H9 (cell line): ENCODE measurements at regions not wholly inside any gene's neighbourhood (a gene's known extent, or its start where the extent isn't known, plus 50 kb on each side); places are given as distances from the start of the nearest gene placed in this dataset.

Source experiments
- DNase-seq: peaks from one replicate; pipeline ENCODE4 v3.0.0-alpha.2; 2017
- H2AFZ ChIP-seq: one replicate; pipeline ENCODE4 v1.6.1; 2013; ENCODE audit warnings: mild to moderate bottlenecking, low read length, control low read depth, moderate library complexity
- H2AK5ac ChIP-seq: 2 replicates; pipeline ENCODE4 v1.6.1; 2013; ENCODE audit warnings: low read length, control low read depth, mixed read lengths; ENCODE audit not compliant: insufficient read length
- H2BK120ac ChIP-seq: one replicate; pipeline ENCODE4 v1.6.1; 2013; ENCODE audit warnings: low read depth, mild to moderate bottlenecking, low read length, control low read depth, inconsistent platforms; ENCODE audit not compliant: poor library complexity, severe bottlenecking
- H2BK12ac ChIP-seq: 2 replicates; pipeline ENCODE4 v1.6.1; 2013; ENCODE audit warnings: low read length, control low read depth, mixed read lengths, low read depth; ENCODE audit not compliant: insufficient read length
- H2BK15ac ChIP-seq: 2 replicates; pipeline ENCODE4 v1.6.1; 2013; ENCODE audit warnings: low read depth, low read length, control low read depth
- H2BK20ac ChIP-seq: one replicate; pipeline ENCODE4 v1.6.1; 2013; ENCODE audit warnings: low read depth, mild to moderate bottlenecking, low read length, control low read depth, inconsistent platforms; ENCODE audit not compliant: poor library complexity, severe bottlenecking
- H2BK5ac ChIP-seq: 2 replicates; pipeline ENCODE4 v1.6.1; 2013; ENCODE audit warnings: low read length, control low read depth, mixed read lengths; ENCODE audit not compliant: insufficient read length
- H3K14ac ChIP-seq: 2 replicates; pipeline ENCODE4 v1.6.1; 2013; ENCODE audit warnings: low read length, control low read depth; ENCODE audit not compliant: insufficient read depth
- H3K18ac ChIP-seq: 2 replicates; pipeline ENCODE4 v1.6.1; 2013; ENCODE audit warnings: low read depth, mild to moderate bottlenecking, mixed read lengths, low read length, control low read depth; ENCODE audit not compliant: insufficient read length
- H3K23ac ChIP-seq: 2 replicates; pipeline ENCODE4 v1.6.1; 2013; ENCODE audit warnings: low read length, control low read depth, mixed read lengths, low read depth; ENCODE audit not compliant: insufficient read length
- H3K23me2 ChIP-seq: 2 replicates; pipeline ENCODE4 v1.6.1; 2013; ENCODE audit warnings: low read depth, mild to moderate bottlenecking, mixed read lengths, low read length, control low read depth; ENCODE audit not compliant: insufficient read length, poor library complexity, severe bottlenecking
- H3K27ac ChIP-seq: 2 replicates; pipeline ENCODE4 v1.5.1; 2013; ENCODE audit warnings: low read length, control low read depth, mixed read lengths, low read depth; ENCODE audit not compliant: insufficient read length
- H3K27me3 ChIP-seq: 2 replicates; pipeline ENCODE4 v1.6.1; 2013; ENCODE audit warnings: low read length, control low read depth, inconsistent platforms; ENCODE audit not compliant: insufficient read depth
- H3K4ac ChIP-seq: 2 replicates; pipeline ENCODE4 v1.6.1; 2013; ENCODE audit warnings: low read depth, mild to moderate bottlenecking, control low read depth, inconsistent platforms, low read length, moderate library complexity
- H3K4me1 ChIP-seq: 2 replicates; pipeline ENCODE4 v1.6.1; 2013; ENCODE audit warnings: low read length, control low read depth, inconsistent platforms; ENCODE audit not compliant: insufficient read depth
- H3K4me2 ChIP-seq: 2 replicates; pipeline ENCODE4 v1.6.1; 2013; ENCODE audit warnings: low read length, control low read depth, mixed read lengths; ENCODE audit not compliant: insufficient read length, insufficient read depth
- H3K56ac ChIP-seq: 2 replicates; pipeline ENCODE4 v1.6.1; 2013; ENCODE audit warnings: low read depth, mild to moderate bottlenecking, mixed read lengths, low read length, control low read depth; ENCODE audit not compliant: insufficient read length
- H3K79me1 ChIP-seq: 2 replicates; pipeline ENCODE4 v1.6.1; 2013; ENCODE audit warnings: low read depth, mild to moderate bottlenecking, moderate library complexity, low read length, control low read depth, inconsistent platforms; ENCODE audit not compliant: insufficient read depth, poor library complexity, severe bottlenecking
- H3K79me2 ChIP-seq: 2 replicates; pipeline ENCODE4 v1.6.1; 2013; ENCODE audit warnings: low read length, control low read depth, inconsistent platforms; ENCODE audit not compliant: insufficient read depth
- H3K9ac ChIP-seq: 2 replicates; pipeline ENCODE4 v1.6.1; 2013; ENCODE audit warnings: low read length, control low read depth, mixed read lengths; ENCODE audit not compliant: insufficient read length; ENCODE audit errors: extremely low read depth
- H3K9me3 ChIP-seq: one replicate; pipeline ENCODE4 v1.6.1; 2013; ENCODE audit warnings: low read depth, low read length, inconsistent platforms; ENCODE audit not compliant: control insufficient read depth
- H3T11ph ChIP-seq: one replicate; pipeline ENCODE4 v1.6.1; 2013; ENCODE audit warnings: mild to moderate bottlenecking, low read length, control low read depth, inconsistent platforms
- H4K20me1 ChIP-seq: one replicate; pipeline ENCODE4 v1.6.1; 2013; ENCODE audit not compliant: control insufficient read depth, insufficient read length, insufficient read depth
- H4K5ac ChIP-seq: 2 replicates; pipeline ENCODE4 v1.6.1; 2013; ENCODE audit warnings: low read depth, mild to moderate bottlenecking, mixed read lengths, low read length, control low read depth; ENCODE audit not compliant: insufficient read length
- H4K8ac ChIP-seq: replicated peaks from 2 replicates; pipeline ENCODE4 v1.6.1; 2013; ENCODE audit warnings: low read length, control low read depth, mixed read lengths, low read depth; ENCODE audit not compliant: insufficient read length
- H4K91ac ChIP-seq: 2 replicates; pipeline ENCODE4 v1.6.1; 2013; ENCODE audit warnings: low read depth, mild to moderate bottlenecking, moderate library complexity, mixed read lengths, low read length, control low read depth; ENCODE audit not compliant: insufficient read length
- H3K27ac Mint-ChIP-seq, 3 experiments: 2 replicates in 2 of 3; 3 replicates in 1 of 3; pipeline ENCODE4 v1.8.0; 2020 to 2021; ENCODE audit warnings: mixed read lengths in 3 of 3, mild to moderate bottlenecking in 1 of 3, moderate library complexity in 1 of 3
- H3K27me3 Mint-ChIP-seq: 2 replicates; pipeline ENCODE4 v1.8.0; 2021; ENCODE audit warnings: low read depth, mild to moderate bottlenecking, moderate library complexity, mixed read lengths
- H3K36me3 Mint-ChIP-seq, 3 experiments: 2 replicates in 2 of 3; 3 replicates in 1 of 3; pipeline ENCODE4 v1.8.0; 2020 to 2021; ENCODE audit warnings: low read depth in 3 of 3, mixed read lengths in 3 of 3; ENCODE audit not compliant: insufficient read depth in 1 of 3
- H3K4me1 Mint-ChIP-seq, 2 experiments: 2 replicates each; pipeline ENCODE4 v1.8.0; 2020; ENCODE audit warnings: mixed read lengths in 2 of 2
- H3K4me3 Mint-ChIP-seq, 2 experiments: 2 replicates in 1 of 2; 3 replicates in 1 of 2; pipeline ENCODE4 v1.8.0; 2020 to 2021; ENCODE audit warnings: mild to moderate bottlenecking in 2 of 2, mixed read lengths in 2 of 2, moderate library complexity in 1 of 2
- H3K9me3 Mint-ChIP-seq, 2 experiments: 2 replicates in 1 of 2; 3 replicates in 1 of 2; pipeline ENCODE4 v1.8.0; 2020; ENCODE audit warnings: mild to moderate bottlenecking in 2 of 2, mixed read lengths in 2 of 2, moderate library complexity in 1 of 2
- CTCF ChIP-seq: fragments of 200-600 bp; sonication (generic); conservative IDR thresholded peaks from 3 replicates; pipeline ENCODE4 v1.8.0; 2021; ENCODE audit warnings: antibody characterized with exemption, mild to moderate bottlenecking
- WGBS: extraction: QIAGEN DNeasy Blood & Tissue Kit; methylation state at CpG from one replicate; pipeline ENCODE4 v1.1.7; 2013; ENCODE audit warnings: missing lambda C conversion rate, low lambda C conversion rate, mixed read lengths; ENCODE audit not compliant: insufficient read length; ENCODE audit errors: extremely low coverage; 5-methylcytosine and 5-hydroxymethylcytosine counted together

- Histone ChIP-seq H3K79me1 (no peaks in the 10 kb centered on the region), H3K27me3 (no peaks in the 10 kb centered on the region), H4K91ac (no peak overlapping the region), H2BK15ac (no peak overlapping the region), H3T11ph (no peak overlapping the region), H2BK20ac (no peak overlapping the region), H2BK12ac (no peak overlapping the region), H3K79me2 (no peaks in the 10 kb centered on the region), H3K9me3 (no peaks in the 10 kb centered on the region), H3K27ac (no peak overlapping the region), H2BK5ac (no peak overlapping the region), H3K4ac (no peak overlapping the region), H2AFZ (no peak overlapping the region), H2BK120ac (no peak overlapping the region), H4K20me1 (no peaks in the 10 kb centered on the region), H3K18ac (no peak overlapping the region), H3K4me1 (no peaks in the 10 kb centered on the region; the same call in 1 of the 2 replicates), H3K9ac (no peak overlapping the region), H4K8ac (no peak overlapping the region), H3K23me2 (no peaks in the 10 kb centered on the region), H3K23ac (no peak overlapping the region), H3K14ac (no peak overlapping the region; the same call in 1 of the 2 replicates), H2AK5ac (no peak overlapping the region), H4K5ac (no peak overlapping the region), H3K56ac (no peak overlapping the region), H3K4me2 (no peak overlapping the region)
- no peak for TF ChIP-seq CTCF
- no CpG with 5 or more reads among the region's 7 CpGs for WGBS
- H3K36me3 Mint-ChIP-seq = no peaks in the 10 kb centered on the region
- no peak overlapping the region for H3K4me3 Mint-ChIP-seq
- H3K4me1 Mint-ChIP-seq = peaks cover 17% of the 10 kb centered on the region in 2 experiments
- peaks cover 0 to 3% of the 10 kb centered on the region in 2 experiments; a peak in 1 of 5 replicates for H3K9me3 Mint-ChIP-seq
- H3K27me3 Mint-ChIP-seq = peaks cover 10% of the 10 kb centered on the region
- no peak for DNase-seq
- H3K27ac Mint-ChIP-seq = no peak overlapping the region; a peak in 1 of 7 replicates
Observed at GRCh38 chr9:131798246-131798645, 58.4 kb upstream of the RAPGEF1 start.
